GM12878 (cell line): ENCODE measurements at regions not wholly inside any gene's neighbourhood (a gene's known extent, or its start where the extent isn't known, plus 50 kb on each side); places are given as distances from the start of the nearest gene placed in this dataset.

Source experiments
- CHD2 ChIP-seq: IDR thresholded peaks from 2 replicates; pipeline ENCODE4 v1.6.1; 2011; ENCODE audit warnings: low read depth, low read length, improper control_type of control experiment, borderline replicate concordance
- EGR1 ChIP-seq, 2 experiments: IDR thresholded peaks; 1 replicate in 1 of 2; 2 replicates in 1 of 2; pipeline ENCODE4 v1.6.1; 2011 to 2012; ENCODE audit warnings: low read depth in 2 of 2, low read length in 2 of 2, borderline replicate concordance in 1 of 2, mild to moderate bottlenecking in 1 of 2, moderate library complexity in 1 of 2
- POLR2A ChIP-seq: IDR thresholded peaks from 2 replicates; pipeline ENCODE4 v1.6.1; 2011; ENCODE audit warnings: low read depth, mild to moderate bottlenecking, low read length
- POLR2AphosphoS5 ChIP-seq: IDR thresholded peaks from 2 replicates; pipeline ENCODE4 v1.6.1; 2011; ENCODE audit warnings: mild to moderate bottlenecking, low read length, inconsistent platforms

GRCh38 chr6:4303638-4304037 lies 168.3 kb upstream of the ECI2 start:
- no peak for TF ChIP-seq CHD2
- no peak for TF ChIP-seq POLR2A
- TF ChIP-seq POLR2AphosphoS5: no peak
- no peak for TF ChIP-seq EGR1 (IDR thresholded peaks at IDR 0.05; ENCODE audit: borderline replicate concordance in 1 of 2, low read depth in 2 of 2, low read length in 2 of 2)
